ENCODE measurements at regions not wholly inside any gene's neighbourhood (a gene's known extent, or its start where the extent isn't known, plus 50 kb on each side); places are given as distances from the start of the nearest gene placed in this dataset.

DNA sequence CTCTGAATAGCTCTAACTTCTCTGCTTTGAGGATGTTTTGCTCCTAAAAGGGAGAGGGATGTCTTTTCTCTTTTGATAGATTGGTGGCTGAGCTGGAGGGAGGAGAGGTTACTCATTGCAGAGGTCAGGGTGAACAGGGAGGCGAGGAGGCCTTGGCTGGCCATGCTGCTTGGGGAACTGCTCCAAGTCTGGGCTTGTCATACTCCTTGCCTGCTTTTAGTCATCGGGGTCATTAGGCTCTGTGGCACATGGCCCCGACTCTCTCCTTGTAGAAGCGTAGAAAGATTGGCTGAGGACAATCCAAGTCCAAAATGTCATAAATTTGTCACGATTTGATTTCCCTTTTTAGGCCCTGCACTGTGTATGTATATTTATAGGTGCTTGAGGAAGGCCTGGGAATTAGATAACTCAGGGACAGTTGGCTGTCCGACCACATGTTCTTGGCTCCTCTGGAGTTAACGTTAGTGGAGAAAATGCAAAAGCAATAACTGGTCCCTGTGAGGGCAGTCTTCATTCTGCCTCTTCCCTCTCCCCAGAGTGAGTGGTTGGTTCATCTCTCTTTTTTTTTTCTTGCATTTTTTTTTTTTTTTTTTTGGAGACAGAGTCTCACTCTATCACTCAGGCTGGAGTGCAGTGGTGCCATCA lies 160.1 kb downstream of the SCP2D1 start:
- intact Hi-C loops (cut with micrococcal nuclease): no loop called here
- no peak for ATAC-seq (ENCODE audit: low read depth)
- ChIA-PET POLR2A (no interaction called here), CTCF (no interaction called here)
- H3K4me1 Mint-ChIP-seq: no peaks in the 10 kb centered on the region
- H3K9me3 Mint-ChIP-seq: no peaks in the 10 kb centered on the region
- no peaks in the 10 kb centered on the region for H3K36me3 Mint-ChIP-seq (ENCODE audit: low read depth)
- TF ChIP-seq, protein P1, sequence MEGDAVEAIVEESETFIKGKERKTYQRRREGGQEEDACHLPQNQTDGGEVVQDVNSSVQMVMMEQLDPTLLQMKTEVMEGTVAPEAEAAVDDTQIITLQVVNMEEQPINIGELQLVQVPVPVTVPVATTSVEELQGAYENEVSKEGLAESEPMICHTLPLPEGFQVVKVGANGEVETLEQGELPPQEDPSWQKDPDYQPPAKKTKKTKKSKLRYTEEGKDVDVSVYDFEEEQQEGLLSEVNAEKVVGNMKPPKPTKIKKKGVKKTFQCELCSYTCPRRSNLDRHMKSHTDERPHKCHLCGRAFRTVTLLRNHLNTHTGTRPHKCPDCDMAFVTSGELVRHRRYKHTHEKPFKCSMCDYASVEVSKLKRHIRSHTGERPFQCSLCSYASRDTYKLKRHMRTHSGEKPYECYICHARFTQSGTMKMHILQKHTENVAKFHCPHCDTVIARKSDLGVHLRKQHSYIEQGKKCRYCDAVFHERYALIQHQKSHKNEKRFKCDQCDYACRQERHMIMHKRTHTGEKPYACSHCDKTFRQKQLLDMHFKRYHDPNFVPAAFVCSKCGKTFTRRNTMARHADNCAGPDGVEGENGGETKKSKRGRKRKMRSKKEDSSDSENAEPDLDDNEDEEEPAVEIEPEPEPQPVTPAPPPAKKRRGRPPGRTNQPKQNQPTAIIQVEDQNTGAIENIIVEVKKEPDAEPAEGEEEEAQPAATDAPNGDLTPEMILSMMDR (IDR thresholded peaks at IDR 0.05): no peak
- no peak overlapping the region for H3K27ac Mint-ChIP-seq
- no peaks in the 10 kb centered on the region for H3K27me3 Mint-ChIP-seq
- H3K4me3 Mint-ChIP-seq: no peak overlapping the region
- DNase-seq: no peak

DNA sequence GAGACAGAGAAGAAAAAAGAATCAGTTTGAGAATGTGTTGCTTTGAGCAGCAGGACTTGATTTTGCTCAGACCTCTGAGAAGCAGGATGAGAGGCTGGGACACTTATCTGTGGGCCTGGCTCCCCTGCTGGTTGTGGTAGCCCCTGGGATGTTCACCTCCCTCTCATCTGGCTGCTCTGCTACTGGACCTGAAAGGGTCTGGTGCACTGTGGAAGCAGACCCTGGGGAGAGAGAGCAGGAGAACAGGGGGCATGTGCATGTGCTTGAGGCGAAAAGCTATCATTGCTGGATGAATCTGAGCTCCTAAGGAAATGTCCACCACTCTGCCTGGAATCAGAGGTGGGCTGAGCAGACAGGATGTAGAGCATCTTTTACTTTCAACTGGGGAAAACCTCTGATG lies 161.1 kb downstream of the SCP2D1 start:
- ATAC-seq (ENCODE audit: low read depth): no peak
- CTCF ChIA-PET: no interaction called here

DNA sequence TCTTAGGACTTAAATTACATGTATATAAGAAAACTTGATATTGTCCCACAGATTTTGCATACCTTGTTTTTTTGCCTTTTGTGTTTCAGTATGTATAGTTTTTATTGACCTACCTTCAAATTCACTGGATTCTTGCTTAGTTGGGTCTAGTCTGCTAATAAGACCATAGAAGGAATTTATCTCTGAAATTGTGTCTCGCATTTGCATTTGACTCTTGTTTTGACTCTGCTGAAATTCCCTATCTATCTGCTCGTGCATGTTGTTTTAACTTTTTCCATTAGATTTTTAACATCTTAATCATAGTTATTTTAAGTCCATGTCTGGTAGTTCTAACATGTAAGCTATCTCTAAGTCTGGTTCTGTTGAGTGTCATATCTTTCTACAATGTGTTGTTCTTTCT lies 163.9 kb downstream of the SCP2D1 start:
- H3K4me3 Mint-ChIP-seq: no peak overlapping the region
- H3K27me3 Mint-ChIP-seq: no peaks in the 10 kb centered on the region
- H3K4me1 Mint-ChIP-seq: no peaks in the 10 kb centered on the region
- no peak for ATAC-seq (ENCODE audit: low read depth)
- H3K9me3 Mint-ChIP-seq: no peaks in the 10 kb centered on the region
- H3K36me3 Mint-ChIP-seq (ENCODE audit: low read depth): no peaks in the 10 kb centered on the region
- intact Hi-C loops (cut with micrococcal nuclease): no loop called here
- ChIA-PET POLR2A (no interaction called here), CTCF (no interaction called here)
- no peak for DNase-seq
- TF ChIP-seq, protein P1 (IDR thresholded peaks at IDR 0.05): no peak
- no peak overlapping the region for H3K27ac Mint-ChIP-seq

More for the DNA sequence above, 161.1 kb downstream of the SCP2D1 start:
- Mint-ChIP-seq H3K36me3 (ENCODE audit: low read depth) (no peaks in the 10 kb centered on the region), H3K4me1 (no peaks in the 10 kb centered on the region), H3K4me3 (no peak overlapping the region), H3K27me3 (no peaks in the 10 kb centered on the region), H3K27ac (no peak overlapping the region), H3K9me3 (no peaks in the 10 kb centered on the region)
- intact Hi-C loops (cut with micrococcal nuclease): no loop called here
- POLR2A ChIA-PET: no interaction called here
- TF ChIP-seq, protein P1 (IDR thresholded peaks at IDR 0.05): no peak
- DNase-seq: no peak

DNA sequence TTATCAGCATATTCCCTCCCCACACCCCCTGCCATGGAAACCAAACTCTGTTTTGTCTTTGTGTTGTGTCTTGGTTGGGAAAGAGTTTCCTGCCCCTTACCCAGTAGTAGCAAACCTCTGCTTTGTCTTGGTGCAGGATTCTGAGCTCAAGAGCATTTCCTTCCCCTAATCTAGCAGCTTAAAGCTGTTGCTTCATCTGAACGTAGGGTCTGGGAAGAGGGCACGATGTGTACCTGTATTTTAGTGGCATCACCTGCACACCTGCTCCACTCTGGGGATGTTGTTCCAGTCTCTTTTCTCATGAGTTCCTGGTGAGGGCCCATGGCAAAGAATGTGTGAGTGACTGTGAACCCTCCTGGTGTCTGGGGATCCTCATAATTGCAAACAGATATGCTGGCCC lies 164.7 kb downstream of the SCP2D1 start:
- ChIA-PET CTCF (no interaction called here), POLR2A (no interaction called here)
- intact Hi-C loops (cut with micrococcal nuclease): no loop called here
- TF ChIP-seq, protein P1 (IDR thresholded peaks at IDR 0.05): no peak
- Mint-ChIP-seq H3K27me3 (no peaks in the 10 kb centered on the region), H3K36me3 (ENCODE audit: low read depth) (no peaks in the 10 kb centered on the region), H3K27ac (no peak overlapping the region), H3K9me3 (no peaks in the 10 kb centered on the region), H3K4me1 (no peaks in the 10 kb centered on the region), H3K4me3 (no peak overlapping the region)
- ATAC-seq (ENCODE audit: low read depth) (no peak), DNase-seq (no peak)

DNA sequence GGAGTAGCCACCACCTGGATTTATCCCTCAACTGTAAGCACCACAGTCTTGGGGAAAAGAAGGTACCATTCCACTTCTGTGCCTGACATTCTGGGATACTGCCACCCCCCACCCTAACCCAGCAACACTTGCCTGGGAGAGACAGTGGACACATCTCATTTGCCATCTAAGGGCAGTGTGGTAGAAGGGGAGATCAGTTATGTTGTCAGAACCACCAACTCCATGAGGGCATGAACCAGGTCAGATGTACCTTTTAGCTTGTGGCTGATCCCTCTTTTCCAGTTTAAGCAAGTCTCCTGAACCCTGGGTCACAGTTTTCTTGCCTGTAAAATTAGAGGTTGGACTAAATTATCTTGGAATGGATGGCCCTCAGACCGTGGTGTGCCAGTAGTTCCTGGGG lies 165.5 kb downstream of the SCP2D1 start:
- no peak for DNase-seq
- no peaks in the 10 kb centered on the region for H3K36me3 Mint-ChIP-seq (ENCODE audit: low read depth)
- H3K27ac Mint-ChIP-seq: no peak overlapping the region
- TF ChIP-seq, protein P1 (IDR thresholded peaks at IDR 0.05): no peak
- no peaks in the 10 kb centered on the region for H3K9me3 Mint-ChIP-seq
- ChIA-PET POLR2A (no interaction called here), CTCF (interaction anchor here (0.7 kb wide), 1 partner anchor 75 kb away, joined by 3 read pairs; no protein-coding TSS in a partner anchor)
- no peak for ATAC-seq (ENCODE audit: low read depth)
- no peaks in the 10 kb centered on the region for H3K27me3 Mint-ChIP-seq
- H3K4me1 Mint-ChIP-seq: no peaks in the 10 kb centered on the region
- H3K4me3 Mint-ChIP-seq: no peak overlapping the region
- intact Hi-C loops (cut with micrococcal nuclease): no loop called here
